ENCODE measurements at regions not wholly inside any gene's neighbourhood (a gene's known extent, or its start where the extent isn't known, plus 50 kb on each side); places are given as distances from the start of the nearest gene placed in this dataset.

DNA sequence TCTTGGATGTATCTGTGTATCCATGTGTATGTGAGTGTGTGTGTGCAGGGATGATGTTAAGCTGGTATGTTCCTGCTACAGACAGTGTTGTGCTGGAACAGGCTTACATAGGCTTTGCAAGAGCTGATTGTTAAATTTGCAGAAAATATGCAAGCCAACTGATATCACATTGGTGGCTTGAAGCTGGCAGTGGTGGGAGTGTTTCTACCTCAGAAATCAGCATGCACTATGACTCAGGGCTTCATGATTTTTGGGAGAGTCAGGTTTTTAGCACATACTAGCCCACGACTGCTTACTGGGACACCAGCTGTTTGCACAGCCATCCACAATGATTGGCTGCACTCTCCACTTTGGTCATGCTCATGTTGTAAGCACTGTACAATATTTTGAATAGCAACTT, 261.8 kb downstream of the DHX15 start:
- H3K36me3 ChIP-seq (ENCODE audit: control insufficient read depth in 2 of 2, extremely low read depth in 1 of 2, insufficient read depth in 2 of 2, low read length in 2 of 2) = no peaks in the 10 kb centered on the region
- no peak overlapping the region for H3K4me3 ChIP-seq (replicated peaks in 1 of 3; ENCODE audit: insufficient read depth in 1 of 3, low read depth in 1 of 3, low read length in 3 of 3)
- no peaks in the 10 kb centered on the region for H3K9me1 ChIP-seq (replicated peaks; ENCODE audit: control insufficient read depth, extremely low read depth, insufficient read depth, low read length)
- CTCF ChIA-PET = no interaction called here
- H4K20me1 ChIP-seq (replicated peaks; ENCODE audit: control insufficient read depth, extremely low read depth, insufficient read depth, low read length) = no peaks in the 10 kb centered on the region
- DNase-seq (ENCODE audit: low read depth, low spot score) (no peak), FAIRE-seq (no peak)
- H3K9ac ChIP-seq (replicated peaks; ENCODE audit: extremely low read depth, insufficient read depth, low read length) = no peak overlapping the region
- H3K4me1 ChIP-seq (ENCODE audit: control insufficient read depth, extremely low read depth, insufficient read depth, low read length) = no peaks in the 10 kb centered on the region
- TF ChIP-seq EZH2 (IDR thresholded peaks at IDR 0.05; ENCODE audit: borderline replicate concordance, low read depth, low read length, severe bottlenecking) (no peak), GATA2 (IDR thresholded peaks at IDR 0.05; ENCODE audit: insufficient read depth, insufficient read length, low read depth, low read length) (no peak), POLR2AphosphoS5 (IDR thresholded peaks at IDR 0.05; ENCODE audit: insufficient read depth, low read depth, low read length) (no peak), POLR2A (IDR thresholded peaks at IDR 0.05; ENCODE audit: low read depth, low read length) (no peak), MYC (IDR thresholded peaks at IDR 0.05; ENCODE audit: low read depth, low read length) (no peak), JUN (IDR thresholded peaks at IDR 0.05; ENCODE audit: borderline replicate concordance, insufficient read depth, insufficient read length, low read depth) (no peak), FOS (IDR thresholded peaks at IDR 0.05; ENCODE audit: borderline replicate concordance, insufficient read depth, low read length) (no peak)
- TF ChIP-seq, protein P1, sequence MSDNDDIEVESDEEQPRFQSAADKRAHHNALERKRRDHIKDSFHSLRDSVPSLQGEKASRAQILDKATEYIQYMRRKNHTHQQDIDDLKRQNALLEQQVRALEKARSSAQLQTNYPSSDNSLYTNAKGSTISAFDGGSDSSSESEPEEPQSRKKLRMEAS (IDR thresholded peaks at IDR 0.05; ENCODE audit: insufficient read depth, insufficient read length) = no peak
- TF ChIP-seq, protein P2, sequence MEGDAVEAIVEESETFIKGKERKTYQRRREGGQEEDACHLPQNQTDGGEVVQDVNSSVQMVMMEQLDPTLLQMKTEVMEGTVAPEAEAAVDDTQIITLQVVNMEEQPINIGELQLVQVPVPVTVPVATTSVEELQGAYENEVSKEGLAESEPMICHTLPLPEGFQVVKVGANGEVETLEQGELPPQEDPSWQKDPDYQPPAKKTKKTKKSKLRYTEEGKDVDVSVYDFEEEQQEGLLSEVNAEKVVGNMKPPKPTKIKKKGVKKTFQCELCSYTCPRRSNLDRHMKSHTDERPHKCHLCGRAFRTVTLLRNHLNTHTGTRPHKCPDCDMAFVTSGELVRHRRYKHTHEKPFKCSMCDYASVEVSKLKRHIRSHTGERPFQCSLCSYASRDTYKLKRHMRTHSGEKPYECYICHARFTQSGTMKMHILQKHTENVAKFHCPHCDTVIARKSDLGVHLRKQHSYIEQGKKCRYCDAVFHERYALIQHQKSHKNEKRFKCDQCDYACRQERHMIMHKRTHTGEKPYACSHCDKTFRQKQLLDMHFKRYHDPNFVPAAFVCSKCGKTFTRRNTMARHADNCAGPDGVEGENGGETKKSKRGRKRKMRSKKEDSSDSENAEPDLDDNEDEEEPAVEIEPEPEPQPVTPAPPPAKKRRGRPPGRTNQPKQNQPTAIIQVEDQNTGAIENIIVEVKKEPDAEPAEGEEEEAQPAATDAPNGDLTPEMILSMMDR (IDR thresholded peaks at IDR 0.05; ENCODE audit: extremely low read depth in 1 of 2, insufficient read depth in 1 of 2, low read depth in 1 of 2, low read length in 2 of 2) = no peak
- H2AFZ ChIP-seq (ENCODE audit: low read depth, low read length) = no peak overlapping the region
- no TSS peak for BruUV-seq (replicated peaks)
- no peak overlapping the region for H3K4me2 ChIP-seq (ENCODE audit: insufficient read depth, low read length)
- no peaks in the 10 kb centered on the region for H3K27me3 ChIP-seq (ENCODE audit: control insufficient read depth in 2 of 2, insufficient read depth in 2 of 2, low read length in 2 of 2)
- H3K9me3 ChIP-seq (replicated peaks; ENCODE audit: control insufficient read depth, insufficient read depth, low read length) = no peaks in the 10 kb centered on the region
- POLR2A ChIA-PET = no interaction called here
- H3K79me2 ChIP-seq (ENCODE audit: control insufficient read depth, insufficient read depth, low read length) = no peaks in the 10 kb centered on the region
- intact Hi-C loops (cut with micrococcal nuclease) = no loop called here
- H3K27ac ChIP-seq (ENCODE audit: insufficient read depth, low read depth, low read length) = no peak overlapping the region
- dilution Hi-C loops (cut with MboI; ENCODE audit: extremely low pct_ligation_motif_present, low sequenced_read_pairs) = no loop called here

Measured in endothelial cell of umbilical vein (primary cell).